Neural progenitor cell (in vitro differentiated cells): ENCODE measurements at regions not wholly inside any gene's neighbourhood (a gene's known extent, or its start where the extent isn't known, plus 50 kb on each side); places are given as distances from the start of the nearest gene placed in this dataset.

ENCODE experiments used
- CTCF ChIP-seq: fragments of 200-600 bp; sonication (generic); IDR thresholded peaks from 2 replicates; pipeline ENCODE4 v1.5.1; 2017; ENCODE audit warnings: antibody characterized with exemption, mild to moderate bottlenecking
- EZH2 ChIP-seq: fragments of 200-600 bp; sonication (generic); IDR thresholded peaks from 2 replicates; pipeline ENCODE4 v1.6.1; 2017; ENCODE audit warnings: antibody characterized with exemption, mild to moderate bottlenecking, moderate library complexity
- EZH2phosphoT487 ChIP-seq: fragments of 200-600 bp; sonication (generic); IDR thresholded peaks from 2 replicates; pipeline ENCODE4 v1.6.1; 2017; ENCODE audit warnings: antibody characterized with exemption

DNA sequence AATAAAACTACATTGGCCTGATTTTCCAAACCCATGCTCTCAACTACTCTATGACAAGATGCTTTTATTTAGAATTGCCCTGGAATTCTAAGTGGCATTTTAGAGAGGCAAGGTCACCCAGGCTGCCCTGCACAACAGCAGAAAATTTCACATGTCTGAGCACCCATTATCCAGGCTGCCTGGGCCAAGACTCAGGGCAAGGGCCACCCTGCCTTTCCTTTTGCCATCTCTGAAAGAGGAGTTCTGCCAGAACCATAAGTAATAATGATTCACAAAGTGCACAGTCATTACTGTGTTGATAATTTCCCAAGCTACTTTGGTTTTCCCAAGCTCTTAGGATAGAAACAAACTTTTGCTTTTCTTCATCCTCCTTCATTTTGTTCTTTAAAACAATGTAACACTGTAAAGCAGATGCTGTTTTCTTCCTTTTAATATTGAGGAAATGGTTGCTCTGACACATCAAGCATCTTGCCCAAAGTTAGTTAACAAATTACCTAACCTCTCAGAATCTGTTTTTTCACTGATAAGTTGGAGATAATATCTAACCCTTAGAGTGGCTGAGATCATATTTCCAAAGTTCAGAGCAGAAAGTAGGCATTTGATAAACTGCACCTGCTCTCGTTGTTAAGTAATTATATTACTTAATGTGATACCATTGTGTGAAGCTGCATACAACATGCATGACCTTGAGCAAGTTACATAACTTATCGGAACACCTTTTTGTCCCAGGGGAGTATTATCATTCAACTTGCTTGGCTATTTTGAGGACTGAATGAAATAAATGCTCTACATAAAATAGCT is 325.6 kb downstream of the PRELID2 start:
- no peak for TF ChIP-seq EZH2phosphoT487
- TF ChIP-seq CTCF, result no peak
- TF ChIP-seq EZH2, result no peak
